ENCODE measurements at regions not wholly inside any gene's neighbourhood (a gene's known extent, or its start where the extent isn't known, plus 50 kb on each side); places are given as distances from the start of the nearest gene placed in this dataset.
A peak's percentile ranks its signal among the peaks of the same experiment; 100 is the strongest.
"Not testable (repeated sequence)": the region's sequence is repeated elsewhere in the genome, so short reads cannot be mapped to it uniquely, and the experiment has no call there.

GRCh38 chr7:131849472-131849871, 293.0 kb upstream of the PODXL start:
- DNase-seq (ENCODE audit: low spot score): no peak

- DNase-seq (ENCODE audit: low spot score): no peak
Observed at GRCh38 chr7:131848033-131848432, 291.6 kb upstream of the PODXL start.

GRCh38 chr7:131845573-131846314, 289.3 kb upstream of the PODXL start:
- no peak for DNase-seq (ENCODE audit: low spot score)

- no peak for DNase-seq (ENCODE audit: low spot score)
Observed at GRCh38 chr7:131844369-131844768, 287.9 kb upstream of the PODXL start.

GRCh38 chr7:131843898-131844331, 287.5 kb upstream of the PODXL start:
- DNase-seq (ENCODE audit: low spot score): peak; percentile 34

- DNase-seq (ENCODE audit: low spot score): no peak
Observed at GRCh38 chr7:131839967-131840690, 283.7 kb upstream of the PODXL start.

GRCh38 chr7:131836733-131837132, 280.3 kb upstream of the PODXL start:
- no peak for DNase-seq (ENCODE audit: low spot score)

GRCh38 chr7:131835141-131835540, 278.7 kb upstream of the PODXL start:
- no peak for DNase-seq (ENCODE audit: low spot score)

- no peak for DNase-seq (ENCODE audit: low spot score)
Observed at GRCh38 chr7:131830681-131831080, 274.3 kb upstream of the PODXL start.

- DNase-seq (ENCODE audit: low spot score): peak; percentile 19
Observed at GRCh38 chr7:131829947-131830558, 273.6 kb upstream of the PODXL start.

GRCh38 chr7:131827421-131827820, 271.0 kb upstream of the PODXL start:
- DNase-seq (ENCODE audit: low spot score): peak; percentile 25

- no peak for DNase-seq (ENCODE audit: low spot score)
Observed at GRCh38 chr7:131826960-131827359, 270.5 kb upstream of the PODXL start.

GRCh38 chr7:131823961-131824440, 267.6 kb upstream of the PODXL start:
- not testable (repeated sequence) for DNase-seq (ENCODE audit: low spot score)

GRCh38 chr7:131819891-131820290, 263.5 kb upstream of the PODXL start:
- no peak for DNase-seq (ENCODE audit: low spot score)

- no peak for DNase-seq (ENCODE audit: low spot score)
Observed at GRCh38 chr7:131816391-131817007, 260.1 kb upstream of the PODXL start.

- no peak for DNase-seq (ENCODE audit: low spot score)
Observed at GRCh38 chr7:131808736-131809135, 252.3 kb upstream of the PODXL start.

GRCh38 chr7:131808156-131808555, 251.7 kb upstream of the PODXL start:
- not testable (repeated sequence) for DNase-seq (ENCODE audit: low spot score)

GRCh38 chr7:131803816-131804215, 247.4 kb upstream of the PODXL start:
- DNase-seq (ENCODE audit: low spot score): no peak

- no peak for DNase-seq (ENCODE audit: low spot score)
Observed at GRCh38 chr7:131802195-131802864, 245.9 kb upstream of the PODXL start.

GRCh38 chr7:131800531-131800930, 244.1 kb upstream of the PODXL start:
- no peak for DNase-seq (ENCODE audit: low spot score)

GRCh38 chr7:131800008-131800407, 243.6 kb upstream of the PODXL start:
- no peak for DNase-seq (ENCODE audit: low spot score)

GRCh38 chr7:131797841-131798240, 241.4 kb upstream of the PODXL start:
- no peak for DNase-seq (ENCODE audit: low spot score)
